ENCODE measurements at regions not wholly inside any gene's neighbourhood (a gene's known extent, or its start where the extent isn't known, plus 50 kb on each side); places are given as distances from the start of the nearest gene placed in this dataset.
"Not testable (repeated sequence)": the region's sequence is repeated elsewhere in the genome, so short reads cannot be mapped to it uniquely, and the experiment has no call there.

DNA sequence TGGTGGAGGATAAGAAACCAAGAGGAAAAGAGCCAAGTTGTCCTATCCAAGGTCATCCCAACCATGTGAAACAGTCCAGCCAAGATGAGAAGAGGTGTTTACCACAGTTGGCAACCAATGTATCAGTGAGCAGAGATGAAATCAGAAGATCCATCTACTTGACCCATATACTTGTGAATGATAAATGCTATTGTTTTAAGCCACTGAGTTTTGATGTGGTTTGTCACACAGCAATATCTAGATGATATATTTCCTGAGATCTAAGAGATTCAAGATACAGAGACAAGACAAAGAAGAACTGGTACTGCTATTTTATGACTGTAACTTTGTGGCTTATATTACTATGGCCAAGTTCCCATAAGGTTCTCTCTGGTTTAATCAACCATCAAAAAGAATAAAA lies 721.2 kb downstream of the MAFB start:
- CTCF ChIA-PET: no interaction called here
- POLR2A ChIA-PET: no interaction called here

DNA sequence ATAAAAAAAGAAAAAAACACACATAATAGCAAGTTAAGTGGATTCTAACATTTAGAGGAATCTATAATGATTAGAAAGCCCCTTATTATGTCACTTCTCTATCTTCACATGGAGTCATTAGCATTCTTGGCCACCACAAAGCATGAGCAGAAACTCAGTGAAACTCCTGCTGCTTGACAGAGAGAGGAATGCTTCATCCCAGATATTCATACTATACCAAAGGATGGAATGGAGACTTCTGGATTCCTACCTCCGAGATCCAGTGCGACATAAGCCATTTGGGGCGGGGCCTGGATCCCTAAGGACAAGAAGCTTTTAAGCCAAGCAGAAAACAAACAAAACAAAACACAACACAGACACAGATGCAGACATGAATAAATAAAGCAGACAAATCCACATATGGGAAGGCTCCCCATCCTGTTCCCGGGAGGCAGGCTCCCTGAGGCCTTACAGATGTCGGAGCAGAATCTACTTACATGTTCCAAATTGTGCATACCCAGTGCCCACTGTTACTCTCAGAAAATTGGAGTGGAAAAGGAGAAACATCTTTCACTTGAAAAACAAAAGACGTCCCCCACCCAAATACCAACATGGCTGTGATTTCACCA lies 727.3 kb downstream of the MAFB start:
- CTCF ChIA-PET: no interaction called here
- POLR2A ChIA-PET: no interaction called here

DNA sequence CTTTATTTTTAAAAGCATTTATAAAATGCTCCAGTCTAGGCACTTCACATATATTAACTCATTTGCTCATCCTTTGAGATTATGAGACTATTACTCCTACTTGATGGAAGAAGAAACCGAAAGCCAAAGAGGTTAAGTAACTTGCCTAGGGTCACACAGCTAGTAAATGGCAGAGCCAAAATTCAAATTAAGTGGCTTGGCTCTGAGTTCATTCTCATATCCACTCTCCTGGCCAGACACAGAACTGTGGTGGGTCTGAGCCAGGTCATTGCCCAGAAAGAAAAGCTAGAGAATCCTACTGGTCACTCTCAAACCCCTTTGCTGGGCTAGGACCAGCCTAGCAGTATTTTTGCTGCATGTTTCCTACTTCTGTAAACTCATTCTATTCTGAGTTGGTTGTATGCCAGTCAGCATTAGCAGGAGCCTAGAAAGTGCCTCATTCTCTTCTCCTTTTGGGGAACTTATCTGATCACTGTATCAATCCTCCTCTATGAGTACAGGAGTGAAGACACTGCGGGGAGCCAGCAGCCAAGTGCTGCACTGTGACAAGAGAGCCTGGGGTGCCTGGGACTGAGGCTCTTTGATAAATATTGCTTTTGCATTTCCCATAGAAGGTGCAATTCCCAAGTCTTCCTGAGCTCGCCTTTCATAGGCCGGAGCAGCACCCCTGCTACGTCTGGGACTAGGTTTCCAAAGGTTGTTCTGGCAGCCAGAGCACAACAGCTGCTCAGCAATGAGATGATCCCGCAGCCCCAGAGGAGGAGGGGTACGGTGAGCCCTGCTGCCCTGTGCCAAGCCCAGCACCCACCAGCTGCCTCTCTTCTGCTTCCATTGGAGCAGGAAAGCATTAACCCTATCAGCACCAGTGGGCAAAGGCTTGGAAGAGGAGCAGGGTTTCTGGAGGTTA lies 728.3 kb downstream of the MAFB start:
- CTCF ChIA-PET: no interaction called here
- POLR2A ChIA-PET: no interaction called here

DNA sequence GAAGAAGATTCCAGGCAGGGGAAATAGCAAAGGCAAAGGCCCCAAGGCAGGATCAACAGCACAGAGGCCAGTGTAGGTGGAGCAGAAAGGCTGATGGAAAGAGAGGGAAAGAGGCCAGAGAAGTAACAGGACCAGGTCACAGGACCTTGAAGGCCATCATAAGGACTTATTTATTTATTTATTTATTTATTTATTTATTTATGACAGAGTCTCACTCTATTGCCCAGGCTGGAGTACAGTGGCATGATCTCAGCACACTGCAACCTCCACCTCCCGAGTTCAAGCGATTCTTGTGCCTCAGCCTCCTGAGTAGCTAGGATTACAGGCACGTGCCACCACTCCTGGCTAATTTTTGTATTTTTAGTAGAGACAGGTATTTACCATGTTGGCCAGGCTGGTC lies 731.1 kb downstream of the MAFB start:
- CTCF ChIA-PET, POLR2A ChIA-PET: not testable (repeated sequence)

DNA sequence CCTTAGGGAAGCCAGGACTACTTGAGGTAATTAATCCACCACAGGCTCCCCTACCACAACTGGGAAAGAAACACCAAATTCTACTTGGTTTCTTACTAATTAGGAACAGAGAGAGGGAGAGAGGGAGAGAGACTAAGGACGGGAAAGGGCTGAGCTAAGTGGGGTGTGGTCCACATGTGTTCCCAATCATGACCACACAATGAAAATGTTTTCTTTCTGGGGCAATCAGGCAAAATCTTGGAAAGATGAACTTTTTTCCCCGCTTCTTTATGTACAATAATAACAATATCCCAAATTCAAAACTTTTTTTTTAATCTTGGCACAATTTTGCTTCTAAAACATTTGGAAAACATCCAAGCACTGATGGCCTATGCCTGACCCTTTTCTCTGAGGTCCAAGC lies 734.4 kb downstream of the MAFB start:
- ChIA-PET POLR2A (no interaction called here), CTCF (no interaction called here)

DNA sequence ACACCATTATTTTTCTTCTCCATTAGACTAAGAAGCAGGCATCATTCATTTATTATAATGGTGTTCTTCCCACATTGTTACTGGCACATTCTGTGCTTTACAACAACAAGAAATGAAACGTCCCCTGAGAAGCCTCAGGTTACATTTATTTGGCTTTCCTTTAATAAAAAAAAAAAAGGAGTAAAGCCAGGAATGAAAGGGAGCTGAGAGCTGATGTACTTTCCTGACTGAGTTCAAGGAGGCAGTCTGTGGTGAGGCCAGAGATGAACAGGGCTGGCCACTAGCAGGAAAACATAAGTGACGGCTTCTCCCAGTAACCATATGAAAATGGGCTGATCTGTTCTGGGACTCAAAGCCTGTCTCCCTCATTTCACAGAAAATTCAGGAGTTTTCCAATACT lies 742.1 kb downstream of the MAFB start:
- CTCF ChIA-PET: no interaction called here

DNA sequence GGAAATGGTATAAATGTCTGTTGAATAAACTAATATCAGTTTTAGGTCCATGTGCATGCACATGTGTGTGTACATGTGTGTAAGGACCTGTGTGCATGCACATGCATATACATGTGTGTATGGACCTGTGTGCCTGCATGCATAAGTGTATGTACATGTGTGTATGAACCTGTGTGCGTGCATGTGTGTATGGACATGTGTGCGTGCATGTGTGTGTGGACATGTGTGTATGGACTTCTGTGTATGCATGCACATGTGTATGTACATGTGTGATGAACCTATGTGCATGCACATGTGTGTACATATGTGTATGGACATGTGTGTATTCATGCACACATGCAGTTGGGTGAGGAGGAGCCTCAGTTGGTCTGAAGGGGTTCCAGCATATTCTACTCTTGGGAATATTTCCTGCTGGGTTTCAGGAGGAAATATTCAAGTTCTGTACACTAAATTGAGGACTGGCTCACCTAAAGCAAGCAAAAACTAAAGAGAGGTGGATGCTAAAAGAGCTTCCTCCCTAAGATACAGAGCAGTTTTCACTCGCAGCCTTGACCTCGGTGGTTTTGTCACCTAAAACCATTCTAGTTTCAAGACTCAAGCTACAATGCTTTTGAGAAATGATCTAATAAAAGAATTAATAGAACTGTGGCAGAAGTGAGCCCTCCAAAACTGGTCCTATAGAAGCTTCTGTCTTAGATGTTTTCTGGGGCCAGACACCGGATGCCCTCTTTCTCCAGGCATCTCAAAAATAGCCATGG lies 742.8 kb downstream of the MAFB start:
- POLR2A ChIA-PET: no interaction called here
- CTCF ChIA-PET: no interaction called here

More for the DNA sequence above, 742.1 kb downstream of the MAFB start:
- POLR2A ChIA-PET: interaction anchor here (0.7 kb wide), 1 partner anchor 92 kb away, joined by 3 read pairs; no protein-coding TSS in a partner anchor

DNA sequence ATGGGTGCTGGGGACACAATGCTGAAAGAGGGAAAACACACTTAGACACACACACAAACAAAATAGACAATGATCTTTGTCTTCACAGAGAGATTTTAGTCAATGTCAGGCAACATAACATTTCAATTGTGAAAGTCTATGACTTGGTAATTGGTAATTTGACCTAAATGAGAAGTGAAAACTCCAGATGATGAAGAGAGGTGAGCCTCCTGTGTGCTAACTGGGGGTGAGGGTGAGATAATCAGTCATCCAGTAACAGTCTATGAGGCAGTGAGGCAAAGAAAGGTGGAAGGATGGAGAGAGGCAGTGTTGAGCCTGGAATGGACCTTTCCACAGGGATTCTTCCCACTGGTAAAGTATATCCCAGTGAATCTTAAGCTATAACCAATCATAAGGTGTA lies 744.2 kb downstream of the MAFB start:
- POLR2A ChIA-PET: no interaction called here
- CTCF ChIA-PET: no interaction called here

DNA sequence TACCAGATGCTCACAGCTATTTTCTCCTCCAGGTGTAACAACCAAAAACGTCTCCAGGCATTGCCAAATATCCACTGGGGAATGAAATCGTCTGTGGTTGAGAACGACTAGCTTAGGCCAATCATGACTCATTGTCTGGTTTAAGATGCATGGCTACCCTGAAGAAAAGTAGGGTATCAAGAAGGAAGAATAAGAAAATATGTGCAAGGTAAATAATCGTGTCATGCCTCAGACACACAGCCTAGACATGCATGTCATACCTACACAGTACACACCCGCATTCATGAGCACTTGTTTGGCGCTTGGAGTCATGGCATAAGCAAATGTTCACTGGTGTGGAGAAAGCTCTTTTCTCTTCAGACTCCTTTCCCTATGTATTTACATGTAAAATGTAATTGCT lies 745.7 kb downstream of the MAFB start:
- POLR2A ChIA-PET: no interaction called here
- CTCF ChIA-PET: no interaction called here

DNA sequence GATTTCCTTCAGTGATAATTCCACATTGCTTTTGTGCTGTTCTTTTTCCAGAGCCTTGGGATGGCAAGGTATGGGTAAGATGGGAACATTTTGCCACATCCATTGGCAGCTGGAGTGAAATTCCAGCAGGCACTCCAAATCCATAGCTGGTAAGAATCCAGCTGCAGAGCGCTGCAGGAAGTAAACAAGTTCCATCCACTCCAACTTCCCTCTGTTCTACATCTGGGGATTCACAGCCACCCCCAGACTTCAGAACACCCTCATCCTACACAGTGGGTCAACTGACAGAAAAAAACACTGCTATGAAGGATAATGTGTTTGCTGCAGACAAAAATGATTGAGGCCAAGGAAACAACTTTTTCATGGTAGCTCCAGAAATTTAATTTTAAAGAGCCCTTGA lies 747.8 kb downstream of the MAFB start:
- ChIA-PET CTCF (no interaction called here), POLR2A (no interaction called here)

DNA sequence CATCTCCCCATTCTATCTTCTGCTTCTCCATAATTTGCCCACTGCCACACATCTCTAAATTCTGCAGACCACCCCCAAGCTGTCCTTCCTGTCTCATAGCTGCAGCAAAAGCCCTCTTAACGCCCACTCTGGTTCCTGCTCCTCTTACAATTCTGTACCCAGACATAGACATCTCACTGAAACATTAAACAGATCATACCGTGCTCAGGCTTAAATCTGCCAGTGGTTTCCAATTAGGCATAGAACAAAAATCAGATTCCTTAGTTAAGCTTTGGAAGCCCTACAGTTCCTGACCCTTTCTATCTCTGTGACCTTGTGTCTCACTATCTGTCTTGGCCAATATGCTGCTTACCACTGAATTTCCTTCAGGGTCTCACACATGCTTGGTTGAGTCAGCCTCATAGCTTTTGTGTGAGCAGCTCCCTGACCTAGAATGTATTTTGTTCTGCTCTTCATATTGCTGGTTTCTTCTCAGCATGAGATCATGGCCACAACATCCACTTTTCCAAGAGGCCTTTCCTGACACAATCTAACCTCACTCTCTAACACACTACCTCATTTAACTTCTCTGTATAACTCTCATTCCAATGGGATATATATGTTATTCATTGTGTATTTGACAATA lies 749.7 kb downstream of the MAFB start:
- CTCF ChIA-PET: no interaction called here
- POLR2A ChIA-PET: no interaction called here

DNA sequence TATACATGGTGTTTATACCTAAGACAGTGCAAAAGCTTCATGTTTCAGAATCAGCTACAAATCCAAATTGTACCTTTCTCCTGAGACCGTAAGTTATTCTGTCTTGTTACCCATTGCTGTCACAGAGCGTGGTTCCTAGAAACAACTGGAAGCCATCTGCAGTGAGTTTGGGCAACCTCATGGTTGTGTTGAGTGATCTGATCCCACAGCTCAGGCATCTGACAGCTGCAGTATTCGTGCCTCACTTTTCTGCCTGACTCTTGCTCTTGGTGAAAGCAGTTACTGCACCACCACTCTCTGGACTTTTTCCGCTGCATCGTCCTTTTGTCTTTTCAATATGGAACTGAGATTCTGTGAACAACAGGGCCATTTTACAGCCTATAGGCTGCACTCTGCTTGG lies 752.6 kb downstream of the MAFB start:
- ChIA-PET POLR2A (no interaction called here), CTCF (no interaction called here)

DNA sequence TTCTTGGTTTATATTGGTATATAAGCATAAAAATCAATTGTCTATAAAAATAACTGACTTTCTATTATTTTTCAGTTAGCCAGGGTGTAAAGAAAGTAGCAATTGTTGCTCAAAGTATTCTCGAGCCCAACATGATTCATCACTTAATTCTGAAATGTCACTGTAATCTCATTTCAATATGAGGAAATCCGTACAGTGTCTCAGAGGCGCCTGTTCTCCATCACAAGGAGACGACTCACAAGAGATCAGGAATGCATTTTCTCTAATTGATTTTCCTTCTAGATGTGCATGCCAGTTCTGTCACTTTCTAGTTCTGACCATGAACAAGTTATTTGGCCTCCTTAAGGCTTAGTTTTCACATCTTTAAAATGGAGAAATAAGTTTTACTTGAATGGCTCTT lies 753.1 kb downstream of the MAFB start:
- POLR2A ChIA-PET: no interaction called here

DNA sequence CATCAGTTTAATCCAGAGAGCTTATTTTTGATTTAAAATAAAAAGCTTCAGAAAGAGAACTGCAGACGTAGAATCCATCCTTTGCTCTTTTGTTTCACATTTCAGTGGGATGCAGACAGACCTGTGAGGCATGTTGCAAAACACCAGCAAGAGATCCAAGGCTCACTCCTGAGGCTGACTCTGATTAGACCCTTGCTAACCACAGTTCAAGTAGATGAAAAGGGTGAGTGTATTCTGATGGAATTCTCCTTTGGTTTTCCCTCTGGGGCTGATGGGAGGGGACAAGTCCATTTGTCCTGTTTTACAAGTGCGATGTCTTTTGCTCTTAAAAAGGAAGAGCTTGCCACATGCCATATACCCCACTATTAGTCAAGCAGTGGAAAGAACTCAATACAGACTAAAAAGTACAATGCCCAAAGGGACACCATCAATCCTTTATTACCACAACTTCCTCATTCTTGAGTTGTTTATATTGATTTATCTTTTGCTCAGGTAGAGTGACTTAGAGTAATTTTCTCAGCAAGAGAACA lies 772.7 kb downstream of the MAFB start:
- ChIA-PET CTCF (no interaction called here), POLR2A (no interaction called here)

More for the DNA sequence above, 753.1 kb downstream of the MAFB start:
- CTCF ChIA-PET: no interaction called here

DNA sequence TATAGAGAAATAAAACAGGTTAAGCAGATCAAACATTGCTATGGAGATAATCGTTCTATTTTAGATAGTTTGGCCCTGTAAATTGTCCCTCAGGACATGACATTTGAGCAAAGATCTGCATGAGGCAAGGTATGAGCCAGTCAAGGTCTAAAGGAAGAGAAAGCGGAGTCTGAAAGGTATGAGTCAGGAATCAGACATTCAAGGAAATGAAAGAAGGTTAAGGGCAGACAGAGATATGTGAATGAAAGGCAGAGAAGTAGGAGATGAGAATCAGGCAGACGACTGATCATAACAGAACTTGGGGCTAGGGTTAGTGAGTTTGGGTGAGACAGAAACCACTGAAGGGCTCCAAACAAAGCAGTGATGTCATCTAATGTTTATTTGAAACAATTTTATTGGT lies 775.8 kb downstream of the MAFB start:
- POLR2A ChIA-PET: no interaction called here
- CTCF ChIA-PET: no interaction called here

DNA sequence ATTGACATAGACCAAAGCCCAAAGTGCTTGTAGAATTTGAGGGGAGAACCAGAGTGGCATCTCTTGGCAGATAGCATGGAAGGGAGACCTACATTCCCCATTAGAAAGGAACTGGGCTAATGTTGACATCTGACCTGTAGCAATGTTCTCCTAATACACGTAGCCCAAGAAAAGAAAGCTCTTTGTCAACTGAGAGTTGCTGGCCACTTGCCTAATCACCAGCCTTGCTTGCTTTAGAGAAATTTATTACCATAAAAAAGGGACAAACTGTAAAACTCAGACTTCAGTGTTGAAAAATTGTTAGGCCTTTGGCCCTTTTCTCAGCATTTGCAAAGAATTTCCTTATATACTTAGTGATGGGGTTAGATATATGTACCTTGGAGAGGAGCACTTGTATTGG lies 777.5 kb downstream of the MAFB start:
- ChIA-PET CTCF (no interaction called here), POLR2A (no interaction called here)

DNA sequence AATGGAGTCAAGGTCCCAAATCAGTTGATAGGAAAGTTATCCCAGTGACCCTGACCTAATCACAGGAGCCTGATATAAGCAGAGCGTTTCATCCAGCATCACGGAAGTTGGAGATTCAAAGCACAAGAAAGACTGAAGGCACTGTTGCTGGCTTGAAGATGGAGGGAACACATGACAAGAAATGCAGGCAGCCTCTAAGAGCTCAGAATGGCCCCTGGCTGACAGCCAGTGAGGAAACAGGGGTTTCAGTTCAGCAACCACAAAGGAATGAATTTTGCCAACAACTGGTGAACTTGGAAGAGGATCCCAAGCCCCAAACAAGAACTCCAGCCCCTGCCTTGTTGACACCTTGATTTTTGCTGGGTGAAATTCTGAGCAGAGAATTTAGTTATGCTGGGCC lies 778.5 kb downstream of the MAFB start:
- ChIA-PET CTCF (no interaction called here), POLR2A (no interaction called here)

DNA sequence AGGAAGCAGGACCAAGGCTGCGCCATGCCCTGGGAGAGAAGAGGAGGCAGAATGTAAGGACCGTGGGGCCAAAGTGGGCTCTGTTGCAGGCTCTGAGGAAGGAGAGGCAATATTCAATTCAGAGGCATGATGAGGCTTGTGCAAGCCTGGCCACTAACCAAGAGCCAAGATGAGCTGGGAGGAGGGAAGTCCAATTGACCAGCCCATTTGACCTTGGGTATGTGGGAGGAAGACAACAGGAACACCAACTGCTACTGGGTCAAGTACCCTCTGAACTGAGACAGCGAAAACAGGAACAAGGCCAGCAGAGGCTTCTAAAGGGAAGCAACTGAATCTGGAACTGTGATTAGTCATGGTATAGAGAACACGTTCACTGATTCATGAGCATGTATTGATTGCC lies 779.6 kb downstream of the MAFB start:
- CTCF ChIA-PET: no interaction called here
- POLR2A ChIA-PET: no interaction called here

DNA sequence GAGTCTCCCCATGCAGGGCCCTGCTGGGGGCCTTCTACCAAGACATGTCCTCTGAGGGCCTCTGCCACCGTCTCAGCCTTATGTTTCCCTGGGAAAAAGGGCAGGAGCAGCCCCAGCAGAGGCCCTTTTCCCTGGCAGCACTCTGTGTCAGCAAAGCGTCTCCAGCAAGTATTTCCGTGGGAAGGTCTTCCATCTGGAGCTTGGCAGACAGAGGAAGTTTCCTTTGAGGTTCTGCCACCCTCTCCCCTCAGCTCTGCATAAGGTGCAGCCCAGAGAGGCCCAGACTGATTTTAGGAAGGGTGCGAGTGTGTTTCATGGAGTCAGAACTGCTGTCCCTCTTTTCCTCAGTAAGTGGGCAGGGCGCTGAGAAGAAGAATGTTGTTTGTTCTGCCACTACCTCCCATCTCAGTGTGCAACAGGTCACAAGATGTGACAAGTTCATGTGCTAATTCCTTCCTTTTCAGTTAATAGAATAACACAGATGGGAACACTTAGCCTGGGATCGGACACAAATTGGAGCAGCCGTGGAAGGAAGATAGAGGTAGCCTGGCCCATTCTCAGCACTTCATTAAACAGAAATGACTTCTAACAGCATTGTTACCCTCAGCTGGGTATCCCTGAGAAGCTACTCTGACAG lies 784.4 kb downstream of the MAFB start:
- ChIA-PET CTCF (no interaction called here), POLR2A (no interaction called here)

DNA sequence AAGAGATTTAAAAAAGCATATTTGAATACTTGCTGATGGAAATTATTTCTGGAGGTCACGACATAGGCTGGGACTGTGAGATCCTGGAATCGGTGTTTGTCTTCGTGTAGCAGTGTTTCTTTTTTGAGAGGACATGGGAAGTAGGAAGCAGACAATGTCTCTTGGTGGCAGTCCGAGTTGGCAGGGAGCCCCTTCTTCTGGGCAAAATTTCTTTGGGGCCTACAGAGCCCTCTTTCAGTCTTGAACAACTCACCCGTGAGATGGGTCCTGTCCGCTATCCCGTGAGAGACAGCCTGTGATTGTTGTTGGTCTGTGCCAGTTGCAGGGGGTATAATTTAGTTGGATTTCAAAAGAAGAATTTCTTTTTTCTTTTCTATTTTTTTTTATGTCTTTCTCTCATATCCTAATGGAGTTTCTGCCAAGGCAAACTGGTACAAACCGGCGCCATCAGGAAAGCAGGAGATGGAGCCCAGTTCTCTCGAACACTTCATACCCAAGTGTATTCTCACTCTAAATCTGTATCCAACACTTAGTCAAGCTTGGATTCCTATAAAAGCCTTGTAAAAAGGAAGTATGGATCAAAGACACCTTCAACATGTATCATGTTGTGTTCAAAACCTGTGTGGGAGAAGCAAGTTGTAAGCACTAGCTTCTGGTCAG lies 785.1 kb downstream of the MAFB start:
- ChIA-PET POLR2A (no interaction called here), CTCF (no interaction called here)
